Heart left ventricle (tissue), 13 donors: ENCODE measurements at regions not wholly inside any gene's neighbourhood (a gene's known extent, or its start where the extent isn't known, plus 50 kb on each side); places are given as distances from the start of the nearest gene placed in this dataset.

Experiments
- CTCF ChIP-seq, 12 donors: fragments of 200-600 bp; sonication (generic) in 4 of 12; IDR thresholded peaks; one replicate each; pipeline versions ENCODE4 v1.5.0 to v1.8.0; 2018 to 2022; ENCODE audit warnings: antibody characterized with exemption in 12 of 12, mild to moderate bottlenecking in 5 of 12
- POLR2A ChIP-seq, 2 donors: fragments of 450-650 bp; IDR thresholded peaks; one replicate each; pipeline ENCODE4 v1.6.1; 2017; ENCODE audit warnings: antibody characterized with exemption in 2 of 2, mild to moderate bottlenecking in 2 of 2, moderate library complexity in 2 of 2
- donor health status: ischemic (EF 13 %, LVEDD 7.1; RV severe dilation, severe dysfunction).
- donor health status: DM: no; HTN: yes; CAD: no.
- donor health status: DM: no; HTN: no; CAD: no.
- donor health status: ischemic (EF 25% LVEDD 6.9; RV normal size, moderate dysfunction).
- donor health status: ischemic (EF 25% LVEDD 5.7; RV mildly dilated, moderate dysfunction).
- donor health status: ischemic (EF 35%, LVEDD 5.7; RV mildly dilated, moderate dysfunction).
- donor health status: nonischemic (EF 11% LVEDD 7.7; RV severe dilation, severe dysfunction).
- donor health status: DM: yes; HTN: yes; CAD: no.
- donor health status: PGD.
- donor health status: ischemic (EF 29% LVEDD 5.4; RV normal size, mild dysfunction).
- donor health status: nonischemic (EF 23%, LVEDD 6.1; RV moderate dilation, normal function).

DNA sequence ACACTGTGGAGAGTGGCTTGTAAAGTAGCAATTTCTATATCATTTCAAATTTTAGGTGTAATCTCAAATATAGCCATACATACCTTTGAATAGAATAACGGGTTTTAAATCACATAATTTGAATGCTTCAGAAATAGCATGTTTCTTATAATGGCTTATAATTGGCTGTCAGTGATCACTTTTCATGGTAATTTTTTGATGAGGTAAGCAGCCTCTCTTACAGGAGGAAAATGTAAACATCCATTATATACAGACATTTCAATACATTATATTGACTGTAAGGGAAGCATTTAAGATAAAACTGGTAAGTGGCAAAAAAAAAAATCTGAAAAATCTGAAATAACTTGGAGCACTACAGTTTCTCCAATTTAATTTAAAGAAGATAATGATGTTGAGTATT, 67.8 kb upstream of the PHACTR2 start:
- TF ChIP-seq CTCF (IDR thresholded peaks at IDR 0.05) (no peak), POLR2A (IDR thresholded peaks at IDR 0.05) (no peak)
